ENCODE measurements at regions not wholly inside any gene's neighbourhood (a gene's known extent, or its start where the extent isn't known, plus 50 kb on each side); places are given as distances from the start of the nearest gene placed in this dataset.

- ATAC-seq = no peak
- intact Hi-C loops (cut with DNase I) = no loop called here
- no peak for DNase-seq
- 51 to 58% methylated on average over 1 of the region's 1 CpG for WGBS, 2 donors
- Histone ChIP-seq H3K27ac (no peak overlapping the region), H3K9me3 (no peaks in the 10 kb centered on the region), H3K27me3 (no peaks in the 10 kb centered on the region), H3K4me3 (no peak overlapping the region), H3K4me1 (no peaks in the 10 kb centered on the region), H3K36me3 (no peaks in the 10 kb centered on the region)
- FAIRE-seq = no peak
- no peak for TF ChIP-seq CTCF (IDR thresholded peaks at IDR 0.05)
Observed at GRCh38 chr10:10318856-10319255, 698.8 kb upstream of the CELF2 start.

- H3K36me3 ChIP-seq = no peaks in the 10 kb centered on the region
- H3K4me1 ChIP-seq = no peaks in the 10 kb centered on the region
- H3K27ac ChIP-seq = no peak overlapping the region
- ATAC-seq (no peak), DNase-seq (no peak), FAIRE-seq (no peak)
- H3K27me3 ChIP-seq = no peaks in the 10 kb centered on the region
- no peak for TF ChIP-seq CTCF (IDR thresholded peaks at IDR 0.05)
- intact Hi-C loops (cut with DNase I) = no loop called here
- H3K9me3 ChIP-seq = no peaks in the 10 kb centered on the region
- WGBS, 2 donors = 39 to 47% methylated on average over 3 of the region's 3 CpGs
- no peak overlapping the region for H3K4me3 ChIP-seq
Observed at GRCh38 chr10:10320956-10321355, 696.7 kb upstream of the CELF2 start.

GRCh38 chr10:10326116-10326515 is 691.6 kb upstream of the CELF2 start:
- H3K27me3 ChIP-seq = no peaks in the 10 kb centered on the region
- H3K27ac ChIP-seq = no peak overlapping the region
- no peaks in the 10 kb centered on the region for H3K36me3 ChIP-seq
- 59 to 63% methylated on average over 4 of the region's 4 CpGs for WGBS, 2 donors
- FAIRE-seq (no peak), DNase-seq (no peak), ATAC-seq (no peak)
- intact Hi-C loops (cut with DNase I) = no loop called here
- no peaks in the 10 kb centered on the region for H3K4me1 ChIP-seq
- no peak for TF ChIP-seq CTCF (IDR thresholded peaks at IDR 0.05)
- no peak overlapping the region for H3K4me3 ChIP-seq
- H3K9me3 ChIP-seq = no peaks in the 10 kb centered on the region

- no peak overlapping the region for H3K27ac ChIP-seq
- DNase-seq = no peak
- H3K27me3 ChIP-seq = no peaks in the 10 kb centered on the region
- H3K4me1 ChIP-seq = no peaks in the 10 kb centered on the region
- no peak for ATAC-seq
- no peak for TF ChIP-seq CTCF (IDR thresholded peaks at IDR 0.05)
- intact Hi-C loops (cut with DNase I) = no loop called here
- no peaks in the 10 kb centered on the region for H3K36me3 ChIP-seq
- H3K4me3 ChIP-seq = no peak overlapping the region
- no peaks in the 10 kb centered on the region for H3K9me3 ChIP-seq
- FAIRE-seq = no peak
- WGBS, 2 donors = 60 to 75% methylated on average over 4 of the region's 4 CpGs
Observed at GRCh38 chr10:10327934-10328333, 689.7 kb upstream of the CELF2 start.

GRCh38 chr10:10330418-10330817 is 687.3 kb upstream of the CELF2 start:
- TF ChIP-seq CTCF (IDR thresholded peaks at IDR 0.05) = no peak
- no peak overlapping the region for H3K4me3 ChIP-seq
- no peaks in the 10 kb centered on the region for H3K9me3 ChIP-seq
- FAIRE-seq = no peak
- no peak for ATAC-seq
- WGBS, 2 donors = 54 to 57% methylated on average over 5 of the region's 5 CpGs
- H3K4me1 ChIP-seq = no peaks in the 10 kb centered on the region
- no peak for DNase-seq
- H3K27me3 ChIP-seq = no peaks in the 10 kb centered on the region
- no peaks in the 10 kb centered on the region for H3K36me3 ChIP-seq
- intact Hi-C loops (cut with DNase I) = no loop called here
- H3K27ac ChIP-seq = no peak overlapping the region
